ENCODE measurements at regions not wholly inside any gene's neighbourhood (a gene's known extent, or its start where the extent isn't known, plus 50 kb on each side); places are given as distances from the start of the nearest gene placed in this dataset.

DNA sequence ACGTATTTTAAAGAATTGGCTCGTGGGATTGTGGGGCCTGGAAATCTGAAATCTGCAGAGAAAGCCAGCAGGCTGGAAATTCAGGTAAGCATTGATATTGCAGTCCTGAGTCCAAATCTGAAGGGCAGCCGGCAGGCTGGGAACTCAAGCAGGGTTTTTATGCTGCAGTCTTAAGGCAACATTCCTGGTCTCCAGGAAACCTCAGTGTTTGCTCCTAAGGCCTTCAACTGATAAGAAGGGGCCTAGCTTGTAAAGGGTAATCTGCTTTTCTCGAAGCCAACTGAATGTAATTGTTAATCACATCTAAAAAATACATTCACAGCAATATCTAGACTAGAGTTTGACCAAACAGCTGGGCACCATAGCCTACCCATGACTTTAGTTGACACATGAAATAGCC lies 154.4 kb downstream of the EFNB2 start:
- Histone ChIP-seq H3K79me2 (ENCODE audit: control insufficient read depth in 1 of 2, insufficient read depth in 2 of 2, low read length in 2 of 2) (no peaks in the 10 kb centered on the region), H3K56ac (replicated peaks; ENCODE audit: insufficient read length, low read depth, low read length) (no peak overlapping the region), H2BK20ac (ENCODE audit: low read length) (no peak overlapping the region), H3K36me3 (ENCODE audit: control insufficient read depth in 2 of 4, insufficient read depth in 4 of 4, low read length in 3 of 4) (no peaks in the 10 kb centered on the region), H3K4me2 (ENCODE audit: insufficient read depth in 1 of 2, low read depth in 2 of 2, low read length in 2 of 2) (no peak overlapping the region), H3K23me2 (ENCODE audit: low read depth, low read length) (no peaks in the 10 kb centered on the region), H2BK15ac (ENCODE audit: low read length) (no peak overlapping the region), H3K27ac (ENCODE audit: low read depth, low read length) (no peak overlapping the region), H3K4me3 (ENCODE audit: extremely low read depth in 1 of 4, insufficient read depth in 2 of 4, low read depth in 3 of 4, low read length in 4 of 4) (no peak overlapping the region), H3K9ac (replicated peaks in 1 of 4; ENCODE audit: extremely low read depth in 1 of 4, low read depth in 3 of 4, low read length in 3 of 4) (no peak overlapping the region), H2BK120ac (replicated peaks; ENCODE audit: low read depth, low read length) (no peak overlapping the region), H2AK5ac (ENCODE audit: low read depth, low read length) (no peak overlapping the region), H4K20me1 (replicated peaks in 1 of 2; ENCODE audit: control insufficient read depth in 1 of 2, insufficient read depth in 2 of 2, low read length in 2 of 2) (no peaks in the 10 kb centered on the region), H3K23ac (ENCODE audit: insufficient read length) (no peak overlapping the region), H3K4ac (replicated peaks; ENCODE audit: insufficient read length, low read depth, low read length) (no peak overlapping the region), H3K27me3 (replicated peaks in 1 of 4; ENCODE audit: control insufficient read depth in 3 of 4, extremely low read depth in 1 of 4, insufficient read depth in 3 of 4, low read length in 3 of 4) (no peaks in the 10 kb centered on the region), H4K5ac (ENCODE audit: insufficient read length, low read depth, low read length) (no peak overlapping the region), H2BK12ac (ENCODE audit: low read depth, low read length) (no peak overlapping the region), H4K91ac (replicated peaks; ENCODE audit: insufficient read length, low read length) (no peak overlapping the region), H3K79me1 (ENCODE audit: low read depth, low read length) (no peaks in the 10 kb centered on the region), H3K14ac (ENCODE audit: insufficient read length) (no peak overlapping the region), H4K8ac (ENCODE audit: extremely low read depth, insufficient read depth, low read length) (no peak overlapping the region), H3K4me1 (replicated peaks in 1 of 4; ENCODE audit: control insufficient read depth in 3 of 4, insufficient read depth in 4 of 4, low read length in 3 of 4) (peaks cover 1 to 8% (median 3%) of the 10 kb centered on the region in 4 experiments; a peak in 2 of 7 replicates), H2BK5ac (ENCODE audit: low read depth, low read length) (no peak overlapping the region), H2AFZ (ENCODE audit: low read length) (no peak overlapping the region), H3K9me3 (ENCODE audit: insufficient read depth in 2 of 2, low read depth in 1 of 2, low read length in 1 of 2) (no peaks in the 10 kb centered on the region), H3K18ac (ENCODE audit: extremely low read depth, low read length) (no peak overlapping the region)
- TF ChIP-seq CEBPB (IDR thresholded peaks at IDR 0.05; ENCODE audit: low read depth, low read length) (no peak), JUN (IDR thresholded peaks at IDR 0.05; ENCODE audit: low read depth, low read length) (no peak), RBBP5 (IDR thresholded peaks at IDR 0.05; ENCODE audit: borderline replicate concordance, low read depth, low read length) (no peak), RAD21 (IDR thresholded peaks at IDR 0.05 in 1 of 2, conservative IDR thresholded peaks at IDR 0.05 in 1 of 2; ENCODE audit: low read depth in 2 of 2, low read length in 2 of 2) (no peak), TEAD4 (IDR thresholded peaks at IDR 0.05; ENCODE audit: low read depth, low read length) (0 out of 2 replicates have a peak, but pooled peaks have one; percentile 17)
- POLR2A ChIA-PET (ENCODE audit: partially characterized antibody) = no interaction called here
- CTCF ChIA-PET (ENCODE audit: partially characterized antibody) = no interaction called here
- FAIRE-seq = peak; percentile 19
- WGBS, 2 experiments (ENCODE audit: extremely low coverage in 1 of 2, insufficient coverage in 1 of 2, insufficient read length in 1 of 2, insufficient replicate concordance in 2 of 2, low coverage in 1 of 2, low lambda C conversion rate in 2 of 2, missing lambda C conversion rate in 1 of 2) = 87% methylated on average over 4 of the region's 4 CpGs; no CpG with 5 or more reads in 1 of the 2 experiments
- no peak for DNase-seq (ENCODE audit: low read depth in 1 of 2, low spot score in 2 of 2)
